Germinal center (tissue), 1 donor: ENCODE measurements at regions not wholly inside any gene's neighbourhood (a gene's known extent, or its start where the extent isn't known, plus 50 kb on each side); places are given as distances from the start of the nearest gene placed in this dataset.
"Not testable (repeated sequence)": the region's sequence is repeated elsewhere in the genome, so short reads cannot be mapped to it uniquely, and the experiment has no call there.

Source experiments
- DNase-seq: peaks from one replicate; pipeline ENCODE4 v3.0.0; 2012; ENCODE audit warnings: mixed read lengths, low spot score

DNA sequence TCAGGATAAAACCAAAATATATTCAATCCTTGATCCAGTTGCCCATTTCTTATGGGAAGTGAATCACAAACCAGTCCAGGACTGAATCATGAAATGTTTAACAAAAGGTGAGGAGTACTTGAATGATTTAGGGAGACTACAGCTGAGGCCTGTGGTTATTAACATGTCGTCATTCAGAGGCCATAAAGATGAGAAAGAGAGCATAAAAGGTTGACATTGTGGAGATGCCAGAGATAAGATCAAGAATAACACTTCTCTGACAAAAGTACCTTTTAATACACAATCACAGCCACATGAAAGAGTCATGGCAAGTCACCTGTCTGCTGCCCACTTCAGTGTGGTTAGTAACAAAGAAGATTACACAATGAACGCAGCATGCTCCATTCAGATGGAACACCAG, 1195.7 kb upstream of the SORCS1 start:
- no peak for DNase-seq

DNA sequence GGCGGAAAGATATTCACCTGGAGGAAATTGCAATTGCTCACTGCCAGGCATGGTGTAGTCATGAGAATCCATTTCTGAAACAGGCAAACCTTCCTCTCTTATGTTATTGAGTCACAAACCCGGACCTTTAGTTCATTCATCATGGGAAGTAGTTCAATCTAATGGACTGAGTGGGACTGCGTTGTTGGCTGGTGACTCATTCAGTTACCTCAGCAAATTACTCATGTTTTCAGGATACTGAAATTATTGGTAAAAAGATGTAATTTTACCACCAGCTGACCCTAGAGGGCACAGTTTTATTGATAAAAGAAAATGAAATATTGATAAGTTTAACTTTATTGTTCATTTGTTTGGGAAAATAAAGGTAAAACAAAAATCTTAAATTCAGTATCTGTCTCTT, 1194.4 kb upstream of the SORCS1 start:
- DNase-seq, result no peak

DNA sequence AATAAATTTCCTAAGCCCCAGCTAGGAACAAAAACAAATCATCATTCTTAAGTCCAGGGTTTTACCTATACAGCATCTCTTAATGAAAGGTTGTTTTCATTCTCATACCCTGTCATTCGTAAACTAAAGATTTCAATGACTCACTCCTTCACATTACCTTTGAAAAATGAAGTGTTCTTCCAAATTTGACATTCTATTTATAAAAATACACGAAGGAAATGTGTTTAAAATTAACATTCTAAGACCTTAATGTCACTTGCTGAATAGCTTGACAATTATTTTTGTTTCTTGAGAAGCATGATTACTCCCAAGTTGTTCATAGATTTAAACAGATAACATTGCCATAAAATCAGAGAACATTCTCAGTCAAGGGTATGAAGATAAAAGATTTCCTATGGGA, 1188.3 kb upstream of the SORCS1 start:
- DNase-seq, result no peak

DNA sequence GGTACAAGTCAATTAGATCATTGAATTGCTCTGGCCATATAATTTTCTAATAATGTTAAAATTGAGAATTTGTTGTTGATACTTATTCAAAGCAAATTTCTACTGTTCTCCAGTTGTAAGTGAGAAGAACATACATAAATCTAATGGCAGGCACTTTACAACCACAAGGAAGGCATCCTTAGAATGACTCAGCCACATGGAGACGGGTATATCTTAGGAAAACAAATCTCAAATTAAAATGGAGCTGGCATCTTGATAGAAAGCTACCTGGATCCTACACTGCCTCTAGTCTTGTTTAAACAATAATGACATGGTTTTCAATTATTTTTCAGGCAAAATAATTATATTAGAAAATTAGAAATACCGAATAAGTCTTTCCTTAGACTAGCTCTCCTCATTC, 1183.7 kb upstream of the SORCS1 start:
- no peak for DNase-seq

DNA sequence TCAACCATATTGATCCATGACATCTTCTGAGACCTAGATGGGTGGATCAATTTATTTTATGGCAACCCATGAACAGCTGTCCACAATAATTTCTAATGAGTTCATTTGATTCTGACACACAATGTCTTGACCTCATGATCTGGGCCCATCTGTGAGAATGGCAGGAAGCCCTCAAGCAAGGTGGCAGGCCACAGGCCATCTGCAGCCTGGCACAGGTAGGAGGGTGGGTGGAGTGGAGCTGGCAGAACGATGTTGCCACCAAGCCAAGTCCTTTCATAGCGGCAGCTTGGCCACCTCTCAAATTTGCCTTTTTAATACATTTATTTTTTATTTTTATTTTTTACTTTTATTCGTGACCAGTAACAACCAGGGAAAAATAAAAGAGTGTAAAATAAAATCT, 1181.6 kb upstream of the SORCS1 start:
- DNase-seq, result no peak

DNA sequence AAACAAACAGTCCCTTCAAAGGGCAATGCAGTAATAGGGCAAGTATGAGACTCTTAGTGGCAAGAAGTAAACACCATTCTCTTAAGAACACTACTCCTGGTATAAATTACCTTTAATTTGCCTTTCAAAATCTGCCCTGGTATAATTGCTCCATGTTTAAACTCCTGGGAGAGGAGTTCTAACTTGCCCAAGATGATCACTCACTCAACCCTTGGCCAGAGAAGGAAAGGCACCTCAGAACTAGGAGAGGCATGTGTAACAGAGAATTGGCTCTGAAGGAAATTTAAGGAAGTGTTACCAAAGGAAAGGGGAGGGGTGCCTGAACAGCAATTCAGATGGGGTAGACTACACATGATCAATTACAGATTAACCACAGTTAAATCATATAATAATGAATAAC, 1173.6 kb upstream of the SORCS1 start:
- DNase-seq, result no peak

DNA sequence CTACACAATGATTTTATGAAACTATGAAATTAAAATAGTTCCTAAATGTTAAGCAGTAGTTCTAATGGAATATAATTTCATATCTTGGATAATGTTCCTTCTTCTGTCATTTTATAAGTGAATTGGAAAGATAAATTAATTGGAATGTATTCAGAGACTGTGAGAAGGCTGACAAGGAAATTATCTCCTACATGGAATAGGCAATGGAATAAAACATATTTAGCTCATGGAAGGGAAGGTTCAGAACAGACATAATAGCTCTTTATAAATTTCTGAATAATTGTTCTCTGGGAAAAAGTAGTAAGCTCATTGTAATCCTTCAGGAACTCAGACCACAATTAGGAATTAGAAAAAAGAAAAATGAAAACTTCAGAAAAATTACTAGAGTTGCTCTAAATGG, 1172.3 kb upstream of the SORCS1 start:
- no peak for DNase-seq

DNA sequence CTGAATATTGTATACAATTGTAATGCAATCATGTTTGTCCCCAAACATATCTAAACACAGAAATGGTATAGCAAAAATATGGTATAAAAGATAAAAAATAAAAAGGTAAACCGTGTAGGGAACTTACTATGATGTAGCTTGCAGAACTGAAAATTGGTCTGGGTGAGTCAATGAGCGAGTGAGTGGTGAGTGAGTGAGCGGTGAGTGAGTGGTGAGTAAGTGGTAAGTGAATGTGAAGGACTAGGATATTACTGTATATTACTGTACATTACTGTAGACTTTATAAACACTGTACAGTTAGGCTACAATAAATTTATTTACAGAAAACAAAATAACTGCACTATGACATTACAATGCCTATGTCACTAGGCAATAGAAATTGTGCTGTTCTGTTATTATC, 1163.2 kb upstream of the SORCS1 start:
- DNase-seq, result no peak

DNA sequence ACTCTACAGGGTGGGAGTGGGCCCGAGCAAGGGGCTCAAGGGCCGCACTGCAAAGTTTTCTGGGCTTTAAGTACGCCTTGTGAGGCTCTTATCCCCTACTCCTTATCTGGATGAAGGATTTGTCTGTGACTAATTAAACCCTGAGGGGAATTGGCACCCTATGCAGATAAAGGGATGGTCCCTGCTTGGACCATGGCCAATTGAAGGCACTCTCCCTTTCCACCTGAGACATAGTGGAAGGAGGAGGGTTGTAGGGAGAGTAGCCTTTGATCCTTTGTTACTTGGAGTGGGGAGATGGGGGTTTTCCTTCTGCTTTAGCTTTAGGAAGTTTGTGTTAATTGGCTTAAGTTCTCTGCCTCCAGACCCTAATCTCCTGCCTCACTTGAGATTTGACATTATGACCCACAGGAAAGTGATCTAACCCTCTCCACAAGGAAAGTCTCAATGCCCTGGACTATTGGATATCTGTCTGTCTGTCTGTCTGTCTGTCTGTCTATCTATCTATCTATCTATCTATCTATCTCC, 1158.8 kb upstream of the SORCS1 start:
- no peak for DNase-seq

DNA sequence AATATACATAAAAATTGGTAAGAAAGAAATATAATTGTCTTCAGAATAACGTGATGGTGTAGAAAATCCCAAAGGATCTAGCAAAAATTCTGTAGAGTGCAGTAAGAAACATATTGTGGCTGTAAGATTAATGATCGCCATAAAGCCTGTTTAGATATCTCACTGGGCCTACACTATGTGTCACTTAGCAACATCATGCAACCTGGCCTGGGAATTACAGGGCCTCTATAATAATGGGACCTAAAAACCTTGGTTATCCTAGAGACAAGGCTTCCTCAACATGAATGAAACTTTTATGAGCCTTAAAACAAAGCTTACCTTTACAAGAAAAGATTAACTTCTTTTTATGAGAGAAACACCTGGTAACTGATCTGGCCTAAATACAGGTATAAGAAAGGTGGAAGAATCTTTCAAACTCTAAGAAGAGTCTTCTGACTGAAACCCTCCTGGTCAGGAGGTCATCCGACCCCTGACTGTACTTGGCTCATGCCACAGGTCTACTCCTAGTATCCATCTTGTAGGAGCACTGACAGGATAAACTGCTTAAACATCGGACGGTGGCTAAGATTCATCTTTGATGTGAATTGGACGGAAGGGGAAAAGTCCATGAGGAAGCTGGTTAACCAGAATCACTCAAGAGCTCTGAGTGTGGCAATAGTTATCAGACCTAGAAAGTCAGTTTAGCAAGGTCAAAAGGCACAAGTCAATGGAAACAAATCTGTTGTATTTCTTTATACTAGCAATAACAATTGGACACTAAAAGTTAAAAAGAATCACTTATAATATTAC, 1155.1 kb upstream of the SORCS1 start:
- no peak for DNase-seq

DNA sequence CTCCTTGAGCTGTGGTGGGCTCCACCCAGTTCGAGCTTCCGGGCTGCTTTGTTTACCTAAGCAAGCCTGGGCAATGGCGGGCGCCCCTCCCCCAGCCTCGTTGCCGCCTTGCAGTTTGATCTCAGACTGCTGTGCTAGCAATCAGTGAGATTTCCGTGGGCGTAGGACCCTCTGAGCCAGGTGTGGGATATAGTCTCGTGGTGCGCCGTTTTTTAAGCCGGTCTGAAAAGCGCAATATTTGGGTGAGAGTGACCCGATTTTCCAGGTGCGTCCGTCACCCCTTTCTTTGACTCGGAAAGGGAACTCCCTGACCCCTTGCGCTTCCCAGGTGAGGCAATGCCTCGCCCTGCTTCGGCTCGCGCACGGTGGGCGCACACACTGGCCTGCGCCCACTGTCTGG, 1151.1 kb upstream of the SORCS1 start:
- DNase-seq, result not testable (repeated sequence)

DNA sequence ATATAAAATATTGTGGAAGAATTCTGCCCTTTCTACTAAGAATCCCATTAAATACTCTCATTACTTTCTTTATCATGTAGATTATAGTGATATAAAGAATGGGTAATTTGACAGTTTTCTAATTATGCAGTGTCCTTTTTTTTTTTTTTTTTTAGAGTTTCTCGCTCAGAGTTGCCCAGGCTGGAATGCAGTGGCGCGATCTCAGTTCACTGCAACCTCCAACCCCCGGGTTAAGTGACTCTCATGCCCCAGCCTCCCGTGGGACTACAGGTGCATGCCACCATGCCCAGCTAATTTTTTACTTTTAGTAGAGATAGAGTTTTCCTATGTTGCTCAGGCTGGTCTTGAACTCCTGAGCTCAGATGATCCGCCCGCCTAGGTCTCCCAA, 1143.4 kb upstream of the SORCS1 start:
- DNase-seq, result no peak

DNA sequence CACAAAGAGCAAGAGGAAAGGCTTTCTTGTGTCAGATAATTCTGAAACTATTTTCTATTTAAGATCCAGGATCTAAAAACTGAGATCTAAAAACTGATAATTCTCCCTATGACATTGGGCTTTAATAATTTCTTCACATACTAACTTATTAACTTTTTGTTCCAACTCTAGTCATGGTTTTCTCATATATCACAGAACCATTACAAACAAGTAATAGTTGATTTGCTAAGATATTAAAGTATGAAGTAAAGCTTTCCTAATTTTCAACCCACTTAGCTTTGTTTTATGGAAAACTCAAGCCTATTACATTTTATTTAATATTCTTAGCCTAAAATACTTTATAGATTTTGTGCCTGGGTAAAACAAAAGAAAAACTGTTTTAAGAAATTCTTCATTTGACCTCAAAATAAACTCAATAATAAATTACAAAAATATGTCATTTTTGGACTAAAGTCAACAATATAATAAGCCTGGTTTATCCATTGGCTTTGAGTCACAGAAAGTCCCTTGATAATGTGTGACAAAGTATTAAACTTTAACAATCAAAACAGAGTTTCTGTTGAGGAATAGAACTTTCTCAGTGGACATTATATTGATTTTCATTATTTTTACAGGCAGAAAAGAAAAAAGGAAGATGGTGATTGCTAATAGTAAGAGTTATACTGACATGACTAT, 1142.9 kb upstream of the SORCS1 start:
- DNase-seq, result no peak

DNA sequence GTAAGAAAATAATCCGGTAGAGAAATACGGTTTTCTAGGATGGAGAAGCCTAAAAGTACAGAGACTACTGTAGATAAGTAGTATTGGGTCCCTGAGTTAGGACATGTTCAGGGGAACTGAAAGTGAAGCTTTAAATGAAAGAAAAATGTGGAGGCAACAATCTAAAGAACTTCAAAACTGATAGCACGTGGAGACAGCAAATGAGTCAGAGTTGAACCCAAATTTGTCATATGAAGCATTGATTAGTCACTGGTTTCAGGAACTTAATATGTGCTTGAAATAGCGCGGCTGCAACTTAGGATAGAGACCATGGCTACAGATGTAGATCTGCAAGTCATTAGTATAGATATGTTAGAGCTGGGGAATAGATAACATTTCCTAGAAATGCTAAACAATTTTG, 1138.6 kb upstream of the SORCS1 start:
- DNase-seq, result no peak

DNA sequence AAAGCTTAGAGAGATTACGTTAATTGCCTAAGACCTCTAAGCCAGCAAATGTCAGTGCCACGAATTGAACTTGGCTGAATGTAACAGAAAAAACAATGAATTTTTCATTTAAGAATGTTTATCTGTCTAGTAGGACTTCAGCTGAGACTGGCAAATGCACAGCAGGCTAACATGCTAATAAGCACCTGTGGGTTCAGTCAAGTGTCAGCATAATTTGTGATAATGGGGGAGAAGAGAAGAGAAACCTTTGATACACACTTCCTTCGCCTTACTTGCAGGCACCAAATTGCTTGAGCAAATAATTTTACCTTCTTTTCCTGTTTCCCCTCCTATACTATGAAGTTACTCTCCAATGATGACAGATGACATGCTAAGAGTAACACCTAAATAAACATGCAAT, 1136.5 kb upstream of the SORCS1 start:
- DNase-seq, result no peak

DNA sequence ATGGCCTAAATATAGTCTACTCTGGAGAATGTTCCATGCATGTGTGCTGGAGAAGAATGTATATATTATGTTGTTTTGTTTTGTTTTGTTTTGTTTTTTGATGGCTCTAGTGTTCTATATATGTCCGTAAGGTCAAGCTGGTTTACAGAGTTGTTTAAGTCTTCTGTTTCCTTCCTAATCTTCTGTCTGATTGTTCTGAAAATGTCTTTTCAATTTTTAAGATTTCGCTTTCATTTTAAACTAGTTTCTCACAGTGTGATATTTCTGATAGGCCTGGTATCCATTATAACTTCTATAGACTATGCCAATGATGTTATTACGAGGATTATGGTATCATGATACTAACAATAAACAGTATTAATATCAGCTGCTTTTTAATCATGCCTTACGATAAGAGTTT, 1126.3 kb upstream of the SORCS1 start:
- DNase-seq, result no peak

DNA sequence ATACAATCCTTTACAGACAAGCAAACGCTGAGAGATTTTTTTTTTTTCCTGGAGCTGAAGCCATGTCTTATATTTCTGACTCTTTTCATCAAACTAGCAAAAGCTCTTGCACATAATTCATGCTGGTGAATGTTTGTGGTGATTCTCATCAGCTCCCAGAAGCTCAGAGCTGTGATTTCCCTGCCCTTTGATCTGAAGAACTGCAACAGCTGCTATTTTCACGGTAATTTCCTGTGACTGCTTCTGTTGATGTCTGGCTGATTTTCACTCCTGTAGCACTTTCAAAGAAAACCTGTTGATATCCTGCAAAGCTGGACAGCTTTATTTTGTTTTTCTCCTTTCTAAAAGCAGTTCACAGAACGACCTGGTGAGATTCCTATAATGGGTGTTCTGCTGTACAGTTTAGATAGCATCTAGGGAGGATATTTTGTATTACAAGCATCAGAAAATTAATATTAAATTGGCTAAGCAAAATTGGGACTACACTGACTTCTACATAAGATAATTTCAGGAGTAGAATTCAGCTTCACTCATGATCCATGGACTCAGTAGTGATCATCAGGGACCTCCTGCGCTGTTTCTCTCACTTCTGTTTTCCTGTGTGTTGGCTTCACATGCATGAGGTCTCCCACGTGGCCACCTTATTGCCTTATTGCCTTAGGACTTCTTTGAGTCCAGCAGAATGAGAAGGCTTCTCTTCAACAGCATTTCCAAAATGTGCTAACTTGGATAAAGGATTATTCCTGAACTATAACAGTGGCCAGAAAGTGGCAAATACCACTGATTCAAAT, 1111.6 kb upstream of the SORCS1 start:
- no peak for DNase-seq

DNA sequence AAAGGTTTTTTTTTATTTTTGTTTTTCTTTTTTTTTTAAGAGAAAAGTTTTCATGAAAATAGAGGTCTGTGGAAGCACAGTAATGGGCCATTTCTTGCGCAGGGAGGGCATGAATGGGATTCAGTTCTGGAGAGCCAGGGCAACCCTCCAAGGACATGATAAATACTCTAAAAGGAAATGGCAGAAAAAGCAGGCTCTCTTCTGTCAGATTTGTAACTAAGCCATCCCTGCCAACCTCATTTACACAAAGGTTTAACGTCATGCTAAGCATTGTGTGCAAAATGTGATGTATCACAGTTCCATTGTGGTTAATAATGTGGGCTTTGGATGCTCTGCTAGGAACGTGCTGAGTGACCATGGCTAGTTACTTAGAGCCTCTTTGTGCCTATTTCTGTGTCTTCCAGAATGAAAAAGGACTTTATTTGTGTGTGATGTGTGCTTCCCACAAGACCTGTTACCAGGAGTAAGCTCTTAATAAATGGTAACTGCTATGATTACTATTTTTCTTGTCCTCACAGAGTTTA, 1095.9 kb upstream of the SORCS1 start:
- DNase-seq, result no peak

DNA sequence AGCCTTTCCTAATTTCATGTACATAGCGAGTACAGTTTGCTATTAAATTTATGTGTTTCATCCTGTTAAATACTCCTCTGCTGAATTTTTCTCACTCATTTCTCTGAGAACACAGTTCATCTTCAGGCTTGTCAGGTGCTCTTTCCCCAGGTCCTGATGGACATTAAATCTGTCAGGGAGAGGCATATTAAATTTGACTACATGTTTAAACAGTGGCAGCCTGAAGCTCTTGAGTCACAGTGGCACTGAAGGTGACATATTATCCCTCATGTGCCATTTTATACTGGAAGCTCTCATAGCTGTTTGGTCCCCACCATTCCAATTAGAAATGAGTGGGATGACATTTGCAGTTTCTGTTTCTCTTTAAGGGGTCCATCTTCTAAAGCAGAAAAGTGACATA, 1089.6 kb upstream of the SORCS1 start:
- no peak for DNase-seq

DNA sequence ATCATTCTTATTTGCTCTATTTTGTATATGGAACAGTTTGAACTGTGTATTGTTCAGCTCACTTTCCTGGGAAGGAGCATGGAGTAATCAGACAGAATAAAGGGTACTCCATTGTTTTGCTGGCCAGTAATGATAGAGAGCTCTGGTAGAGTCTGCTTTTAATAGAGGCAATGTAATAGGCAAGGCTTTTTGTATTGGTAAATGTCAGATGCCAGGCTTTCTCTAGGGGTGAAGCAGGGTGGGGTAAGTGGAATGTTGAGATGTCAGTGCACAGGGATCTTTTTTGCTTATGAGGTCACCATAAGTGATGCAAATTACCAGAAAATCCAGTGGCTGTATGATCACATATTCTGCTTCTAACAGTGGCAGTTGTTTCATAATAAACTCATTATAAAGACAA, 1088.3 kb upstream of the SORCS1 start:
- DNase-seq, result no peak

DNA sequence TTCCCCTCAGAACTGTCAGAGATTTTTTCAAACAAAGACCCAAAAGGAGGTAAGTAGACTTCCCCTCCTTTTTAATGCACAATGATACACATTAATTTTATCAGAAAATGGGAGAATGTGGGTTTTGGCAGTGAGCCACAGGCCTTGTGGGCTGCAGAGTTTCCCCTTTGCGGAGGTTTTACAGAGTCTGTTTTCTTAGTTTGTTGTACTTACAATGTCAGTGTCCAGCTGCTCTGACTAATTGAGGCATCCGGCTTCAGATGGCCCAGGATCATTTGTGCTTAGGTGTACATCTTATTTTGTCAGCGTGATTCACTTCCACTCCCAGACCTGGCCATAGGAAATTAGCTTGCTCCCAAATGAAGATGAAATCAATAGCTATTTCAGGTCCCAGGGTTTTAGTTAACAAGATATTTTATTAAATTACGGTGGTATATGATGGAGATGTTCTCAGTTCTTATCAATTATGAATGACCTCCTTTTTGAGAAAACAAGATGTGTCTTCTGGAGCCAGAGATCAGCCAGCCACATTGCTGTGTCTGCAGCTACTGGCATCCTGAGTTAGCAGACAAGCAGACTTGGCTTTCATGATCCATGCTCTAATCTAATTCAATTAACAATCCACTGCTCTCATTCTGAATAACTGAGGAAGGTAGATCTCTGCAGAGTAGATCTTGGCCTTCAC, 1086.6 kb upstream of the SORCS1 start:
- no peak for DNase-seq

DNA sequence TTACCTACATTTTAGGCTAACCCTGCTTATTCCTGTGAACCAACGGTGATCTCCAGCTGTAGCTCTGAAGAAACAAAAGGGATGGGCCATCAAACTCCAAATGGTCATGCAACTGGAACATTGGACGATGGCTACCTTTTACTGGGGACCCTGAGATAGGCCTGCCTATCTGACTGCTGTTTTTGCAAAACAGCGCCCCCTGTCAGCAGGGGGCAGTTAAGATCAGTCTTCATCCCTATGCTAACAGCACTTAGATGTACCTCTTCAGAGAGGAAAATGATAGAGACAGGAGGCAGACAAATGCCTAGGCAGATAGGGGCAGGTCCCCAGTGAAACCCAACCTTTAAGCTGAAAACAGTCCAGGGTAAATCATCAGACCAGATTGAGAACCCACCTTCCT, 1085.4 kb upstream of the SORCS1 start:
- DNase-seq, result no peak
